ENCODE measurements at regions not wholly inside any gene's neighbourhood (a gene's known extent, or its start where the extent isn't known, plus 50 kb on each side); places are given as distances from the start of the nearest gene placed in this dataset.

DNA sequence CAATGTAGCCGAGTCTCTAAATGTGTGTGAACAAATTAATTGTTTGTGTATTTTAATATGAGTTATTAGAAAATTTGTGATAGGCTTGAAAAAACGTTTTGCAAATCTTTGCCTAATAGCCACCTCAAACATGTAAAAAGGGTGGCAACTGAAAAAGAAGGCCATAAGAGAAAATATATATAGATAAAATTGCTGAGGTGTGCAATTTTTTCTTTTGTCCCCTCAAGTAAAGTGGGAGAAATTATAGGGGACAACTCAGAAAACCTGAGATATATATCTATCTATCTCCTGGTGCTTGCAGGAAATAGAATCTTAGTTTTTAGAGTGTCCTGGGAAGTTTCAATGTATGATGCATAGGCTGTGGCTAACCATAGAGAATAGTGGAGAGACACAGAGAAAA is 201.4 kb upstream of the LRP1B start:
- no CpG with 5 or more reads among the region's 2 CpGs for WGBS (ENCODE audit: insufficient coverage)
- H3K4me1 ChIP-seq (ENCODE audit: control insufficient read depth, insufficient read depth, low read length), result no peaks in the 10 kb centered on the region
- H3K36me3 ChIP-seq (ENCODE audit: control insufficient read depth, insufficient read depth, low read length), result no peaks in the 10 kb centered on the region
- H3K27me3 ChIP-seq (ENCODE audit: control insufficient read depth, insufficient read depth, low read length), result no peaks in the 10 kb centered on the region
- no peak for DNase-seq
- H3K27ac ChIP-seq (ENCODE audit: low read length), result no peak overlapping the region
- H3K9me3 ChIP-seq (replicated peaks; ENCODE audit: control insufficient read depth, low read depth, low read length), result no peaks in the 10 kb centered on the region
- no peak overlapping the region for H3K4me3 ChIP-seq (ENCODE audit: low read length)

- no peak overlapping the region for H3K27ac ChIP-seq (ENCODE audit: low read length)
- H3K4me1 ChIP-seq (ENCODE audit: control insufficient read depth, insufficient read depth, low read length), result no peaks in the 10 kb centered on the region
- no peaks in the 10 kb centered on the region for H3K27me3 ChIP-seq (ENCODE audit: control insufficient read depth, insufficient read depth, low read length)
- H3K4me3 ChIP-seq (ENCODE audit: low read length), result no peak overlapping the region
- H3K36me3 ChIP-seq (ENCODE audit: control insufficient read depth, insufficient read depth, low read length), result no peaks in the 10 kb centered on the region
- WGBS (ENCODE audit: insufficient coverage), result no CpG with 5 or more reads among the region's 1 CpG
- H3K9me3 ChIP-seq (replicated peaks; ENCODE audit: control insufficient read depth, low read depth, low read length), result no peaks in the 10 kb centered on the region
- DNase-seq, result no peak
Observed at GRCh38 chr2:142330458-142330857, 199.6 kb upstream of the LRP1B start.

- H3K36me3 ChIP-seq (ENCODE audit: control insufficient read depth, insufficient read depth, low read length), result no peaks in the 10 kb centered on the region
- H3K9me3 ChIP-seq (replicated peaks; ENCODE audit: control insufficient read depth, low read depth, low read length), result no peaks in the 10 kb centered on the region
- peak; percentile 0 for DNase-seq
Observed at GRCh38 chr2:142325870-142326269, 195.1 kb upstream of the LRP1B start.

DNA sequence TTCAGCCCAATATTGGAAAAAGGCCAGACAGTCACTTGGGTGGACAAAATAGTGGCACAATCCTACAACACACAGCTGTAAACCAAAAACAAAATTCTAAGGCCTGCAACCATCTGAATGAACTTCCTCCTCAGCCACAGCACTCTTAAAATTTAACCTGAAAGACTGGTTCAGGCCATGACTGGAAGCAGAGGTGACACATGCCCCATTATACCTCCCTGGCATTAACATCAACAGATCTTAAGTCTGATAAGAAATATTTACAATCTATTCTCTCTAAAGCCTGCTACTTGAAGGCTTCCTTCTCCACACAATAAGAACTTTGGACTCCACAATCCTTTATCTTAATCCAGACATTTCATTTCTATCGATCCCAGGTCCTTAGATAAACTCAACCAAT is 192.4 kb upstream of the LRP1B start:
- H3K9me3 ChIP-seq (replicated peaks; ENCODE audit: control insufficient read depth, low read depth, low read length), result no peaks in the 10 kb centered on the region
- no peak for DNase-seq
- no peak overlapping the region for H3K4me3 ChIP-seq (ENCODE audit: low read length)
- H3K4me1 ChIP-seq (ENCODE audit: control insufficient read depth, insufficient read depth, low read length), result no peaks in the 10 kb centered on the region
- no peaks in the 10 kb centered on the region for H3K27me3 ChIP-seq (ENCODE audit: control insufficient read depth, insufficient read depth, low read length)
- no peak overlapping the region for H3K27ac ChIP-seq (ENCODE audit: low read length)
- no peaks in the 10 kb centered on the region for H3K36me3 ChIP-seq (ENCODE audit: control insufficient read depth, insufficient read depth, low read length)
- 89% methylated on average over 1 of the region's 1 CpG for WGBS (ENCODE audit: insufficient coverage)

More at GRCh38 chr2:142325870-142326269, 195.1 kb upstream of the LRP1B start:
- H3K4me3 ChIP-seq (ENCODE audit: low read length), result no peak overlapping the region
- H3K4me1 ChIP-seq (ENCODE audit: control insufficient read depth, insufficient read depth, low read length), result no peaks in the 10 kb centered on the region
- no peaks in the 10 kb centered on the region for H3K27me3 ChIP-seq (ENCODE audit: control insufficient read depth, insufficient read depth, low read length)
- no peak overlapping the region for H3K27ac ChIP-seq (ENCODE audit: low read length)

- H3K9me3 ChIP-seq (replicated peaks; ENCODE audit: control insufficient read depth, low read depth, low read length), result no peaks in the 10 kb centered on the region
- DNase-seq, result no peak
- no peak overlapping the region for H3K4me3 ChIP-seq (ENCODE audit: low read length)
- no peaks in the 10 kb centered on the region for H3K4me1 ChIP-seq (ENCODE audit: control insufficient read depth, insufficient read depth, low read length)
- no CpG with 5 or more reads among the region's 1 CpG for WGBS (ENCODE audit: insufficient coverage)
- H3K27me3 ChIP-seq (ENCODE audit: control insufficient read depth, insufficient read depth, low read length), result no peaks in the 10 kb centered on the region
- H3K27ac ChIP-seq (ENCODE audit: low read length), result no peak overlapping the region
- H3K36me3 ChIP-seq (ENCODE audit: control insufficient read depth, insufficient read depth, low read length), result no peaks in the 10 kb centered on the region
Observed at GRCh38 chr2:142321706-142322280, 191.0 kb upstream of the LRP1B start.

- Histone ChIP-seq H3K4me3 (ENCODE audit: low read length) (no peak overlapping the region), H3K27ac (ENCODE audit: low read length) (no peak overlapping the region), H3K36me3 (ENCODE audit: control insufficient read depth, insufficient read depth, low read length) (no peaks in the 10 kb centered on the region), H3K4me1 (ENCODE audit: control insufficient read depth, insufficient read depth, low read length) (no peaks in the 10 kb centered on the region), H3K27me3 (ENCODE audit: control insufficient read depth, insufficient read depth, low read length) (no peaks in the 10 kb centered on the region), H3K9me3 (replicated peaks; ENCODE audit: control insufficient read depth, low read depth, low read length) (no peaks in the 10 kb centered on the region)
- DNase-seq, result no peak
- no CpG with 5 or more reads among the region's 1 CpG for WGBS (ENCODE audit: insufficient coverage)
Observed at GRCh38 chr2:142320067-142320466, 189.3 kb upstream of the LRP1B start.

- no peaks in the 10 kb centered on the region for H3K36me3 ChIP-seq (ENCODE audit: control insufficient read depth, insufficient read depth, low read length)
- no peak overlapping the region for H3K27ac ChIP-seq (ENCODE audit: low read length)
- no peak overlapping the region for H3K4me3 ChIP-seq (ENCODE audit: low read length)
- DNase-seq, result no peak
- no peaks in the 10 kb centered on the region for H3K4me1 ChIP-seq (ENCODE audit: control insufficient read depth, insufficient read depth, low read length)
- H3K9me3 ChIP-seq (replicated peaks; ENCODE audit: control insufficient read depth, low read depth, low read length), result no peaks in the 10 kb centered on the region
- WGBS (ENCODE audit: insufficient coverage), result 66% methylated on average over 2 of the region's 4 CpGs
- no peaks in the 10 kb centered on the region for H3K27me3 ChIP-seq (ENCODE audit: control insufficient read depth, insufficient read depth, low read length)
Observed at GRCh38 chr2:142316049-142316448, 185.2 kb upstream of the LRP1B start.

DNA sequence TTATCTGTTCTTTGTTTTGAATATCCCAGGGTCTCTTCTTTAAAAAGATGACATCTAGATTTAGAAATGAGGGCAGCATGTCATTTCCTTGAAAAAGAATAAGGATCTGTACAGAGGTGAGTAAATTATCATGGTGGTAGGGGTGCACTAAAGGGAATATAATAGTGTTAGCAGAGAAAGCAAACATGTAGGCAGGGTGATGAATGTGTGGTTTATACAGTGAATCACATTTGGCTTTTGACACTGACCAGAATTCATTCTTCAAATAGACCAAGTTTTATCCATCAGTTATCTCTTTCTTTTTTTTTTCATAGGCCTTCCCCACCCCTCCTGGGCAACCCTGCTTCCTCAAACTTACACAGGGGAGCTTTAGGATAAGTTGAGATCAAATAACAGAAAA is 184.5 kb upstream of the LRP1B start:
- no peak overlapping the region for H3K27ac ChIP-seq (ENCODE audit: low read length)
- no peaks in the 10 kb centered on the region for H3K27me3 ChIP-seq (ENCODE audit: control insufficient read depth, insufficient read depth, low read length)
- H3K4me3 ChIP-seq (ENCODE audit: low read length), result no peak overlapping the region
- no peaks in the 10 kb centered on the region for H3K36me3 ChIP-seq (ENCODE audit: control insufficient read depth, insufficient read depth, low read length)
- H3K4me1 ChIP-seq (ENCODE audit: control insufficient read depth, insufficient read depth, low read length), result no peaks in the 10 kb centered on the region
- peaks cover 4% of the 10 kb centered on the region for H3K9me3 ChIP-seq (replicated peaks; ENCODE audit: control insufficient read depth, low read depth, low read length)
- DNase-seq, result no peak

DNA sequence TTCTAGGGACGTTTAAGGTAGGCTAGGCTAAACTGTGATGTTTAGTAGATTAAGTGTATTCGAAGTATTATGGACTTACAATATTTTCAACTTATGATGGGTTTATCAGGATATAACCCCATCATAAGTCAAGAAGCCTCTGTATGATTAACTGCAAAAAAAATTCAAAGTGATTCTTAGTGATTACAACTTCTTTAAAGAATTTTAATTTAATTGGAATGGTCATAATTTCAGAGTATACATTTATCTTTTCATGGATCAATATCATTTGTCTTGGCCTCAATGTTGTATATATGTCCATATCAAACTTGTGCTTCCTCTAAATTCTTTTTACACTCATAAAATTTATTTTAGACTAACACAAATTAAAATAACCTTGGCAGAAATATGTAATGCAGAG is 183.3 kb upstream of the LRP1B start:
- Histone ChIP-seq H3K27ac (ENCODE audit: low read length) (no peak overlapping the region), H3K36me3 (ENCODE audit: control insufficient read depth, insufficient read depth, low read length) (no peaks in the 10 kb centered on the region), H3K4me1 (ENCODE audit: control insufficient read depth, insufficient read depth, low read length) (no peaks in the 10 kb centered on the region), H3K9me3 (replicated peaks; ENCODE audit: control insufficient read depth, low read depth, low read length) (peaks cover 9% of the 10 kb centered on the region), H3K4me3 (ENCODE audit: low read length) (no peak overlapping the region), H3K27me3 (ENCODE audit: control insufficient read depth, insufficient read depth, low read length) (no peaks in the 10 kb centered on the region)
- 0% methylated on average over 1 of the region's 2 CpGs for WGBS (ENCODE audit: insufficient coverage)
- no peak for DNase-seq

GRCh38 chr2:142310530-142310929 is 179.7 kb upstream of the LRP1B start:
- Histone ChIP-seq H3K36me3 (ENCODE audit: control insufficient read depth, insufficient read depth, low read length) (no peaks in the 10 kb centered on the region), H3K4me3 (ENCODE audit: low read length) (no peak overlapping the region), H3K4me1 (ENCODE audit: control insufficient read depth, insufficient read depth, low read length) (no peaks in the 10 kb centered on the region), H3K9me3 (replicated peaks; ENCODE audit: control insufficient read depth, low read depth, low read length) (peaks cover 9% of the 10 kb centered on the region), H3K27me3 (ENCODE audit: control insufficient read depth, insufficient read depth, low read length) (no peaks in the 10 kb centered on the region), H3K27ac (ENCODE audit: low read length) (no peak overlapping the region)
- DNase-seq, result no peak

GRCh38 chr2:142308744-142309143 is 177.9 kb upstream of the LRP1B start:
- Histone ChIP-seq H3K27me3 (ENCODE audit: control insufficient read depth, insufficient read depth, low read length) (no peaks in the 10 kb centered on the region), H3K27ac (ENCODE audit: low read length) (no peak overlapping the region)
- DNase-seq, result no peak

More at GRCh38 chr2:142308744-142309143, 177.9 kb upstream of the LRP1B start:
- no peak overlapping the region for H3K4me3 ChIP-seq (ENCODE audit: low read length)
- peaks cover 9% of the 10 kb centered on the region for H3K9me3 ChIP-seq (replicated peaks; ENCODE audit: control insufficient read depth, low read depth, low read length)
- no peaks in the 10 kb centered on the region for H3K36me3 ChIP-seq (ENCODE audit: control insufficient read depth, insufficient read depth, low read length)
- H3K4me1 ChIP-seq (ENCODE audit: control insufficient read depth, insufficient read depth, low read length), result no peaks in the 10 kb centered on the region
